Right atrium auricular region (tissue), 2 donors: ENCODE measurements at regions not wholly inside any gene's neighbourhood (a gene's known extent, or its start where the extent isn't known, plus 50 kb on each side); places are given as distances from the start of the nearest gene placed in this dataset.

Source experiments
- DNase-seq: peaks from one replicate; pipeline ENCODE4 v3.0.0-alpha.2; 2019; ENCODE audit warnings: low spot score
- H3K27ac ChIP-seq, 2 donors: fragments of 200-600 bp; sonication (generic); 1 replicate in 1 of 2; 2 replicates in 1 of 2; pipeline ENCODE4 v1.5.1; 2016 to 2019
- H3K27me3 ChIP-seq, 2 donors: fragments of 200-600 bp; sonication (generic); one replicate each; pipeline versions ENCODE4 v1.5.1 to v1.6.0; 2017 to 2019
- H3K36me3 ChIP-seq: fragments of 200-600 bp; sonication (generic); one replicate; pipeline ENCODE4 v1.5.1; 2016
- H3K4me1 ChIP-seq, 2 donors: fragments of 200-600 bp; sonication (generic); one replicate each; pipeline versions ENCODE4 v1.5.1 to v1.6.0; 2017 to 2019
- H3K4me3 ChIP-seq, 2 donors: fragments of 200-600 bp; sonication (generic); 1 replicate in 1 of 2; 2 replicates in 1 of 2; pipeline ENCODE4 v1.5.1; 2017 to 2019; ENCODE audit warnings: mild to moderate bottlenecking in 1 of 2, moderate library complexity in 1 of 2
- H3K9me3 ChIP-seq, 2 donors: fragments of 200-600 bp; sonication (generic); one replicate each; pipeline ENCODE4 v1.5.1; 2019
- CTCF ChIP-seq, 2 donors: fragments of 200-600 bp; sonication (generic); IDR thresholded peaks; one replicate each; pipeline ENCODE4 v1.5.1; 2019; ENCODE audit warnings: antibody characterized with exemption in 2 of 2

DNA sequence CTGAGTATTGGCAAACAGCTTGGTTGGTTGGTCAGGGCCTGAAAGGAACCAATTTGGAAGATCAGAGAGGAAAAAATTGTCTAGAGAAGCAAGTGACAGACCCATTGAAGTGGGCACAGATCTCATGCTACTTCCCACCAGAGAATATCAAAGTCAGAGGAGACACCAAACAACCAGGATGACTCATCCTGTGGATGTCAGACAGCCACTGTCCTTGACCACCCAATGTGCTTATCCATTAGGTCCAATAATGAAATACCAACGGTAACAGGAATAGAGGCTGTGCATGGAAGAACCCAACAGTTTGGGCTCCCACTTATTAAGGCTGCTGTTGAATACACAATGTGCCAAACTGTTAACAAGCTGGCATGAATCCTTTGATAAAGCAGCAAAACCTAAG lies 323.1 kb upstream of the ATP11B start:
- Histone ChIP-seq H3K36me3 (no peaks in the 10 kb centered on the region), H3K27ac (no peak overlapping the region), H3K4me3 (no peak overlapping the region), H3K27me3 (no peaks in the 10 kb centered on the region), H3K9me3 (no peaks in the 10 kb centered on the region), H3K4me1 (no peaks in the 10 kb centered on the region)
- TF ChIP-seq CTCF (IDR thresholded peaks at IDR 0.05): no peak
- no peak for DNase-seq

- no peaks in the 10 kb centered on the region for H3K9me3 ChIP-seq
- no peak overlapping the region for H3K27ac ChIP-seq
- no peaks in the 10 kb centered on the region for H3K36me3 ChIP-seq
- TF ChIP-seq CTCF (IDR thresholded peaks at IDR 0.05): no peak
- no peak for DNase-seq
- no peaks in the 10 kb centered on the region for H3K27me3 ChIP-seq
- H3K4me3 ChIP-seq: no peak overlapping the region
- no peaks in the 10 kb centered on the region for H3K4me1 ChIP-seq
These were observed 320.1 kb upstream of the ATP11B start for GRCh38 chr3:182473191-182473710.

- Histone ChIP-seq H3K27ac (no peak overlapping the region), H3K9me3 (no peaks in the 10 kb centered on the region), H3K27me3 (no peaks in the 10 kb centered on the region), H3K4me1 (no peaks in the 10 kb centered on the region), H3K36me3 (no peaks in the 10 kb centered on the region), H3K4me3 (no peak overlapping the region)
- DNase-seq: no peak
- no peak for TF ChIP-seq CTCF (IDR thresholded peaks at IDR 0.05)
These were observed 314.9 kb upstream of the ATP11B start for GRCh38 chr3:182478369-182478768.

DNA sequence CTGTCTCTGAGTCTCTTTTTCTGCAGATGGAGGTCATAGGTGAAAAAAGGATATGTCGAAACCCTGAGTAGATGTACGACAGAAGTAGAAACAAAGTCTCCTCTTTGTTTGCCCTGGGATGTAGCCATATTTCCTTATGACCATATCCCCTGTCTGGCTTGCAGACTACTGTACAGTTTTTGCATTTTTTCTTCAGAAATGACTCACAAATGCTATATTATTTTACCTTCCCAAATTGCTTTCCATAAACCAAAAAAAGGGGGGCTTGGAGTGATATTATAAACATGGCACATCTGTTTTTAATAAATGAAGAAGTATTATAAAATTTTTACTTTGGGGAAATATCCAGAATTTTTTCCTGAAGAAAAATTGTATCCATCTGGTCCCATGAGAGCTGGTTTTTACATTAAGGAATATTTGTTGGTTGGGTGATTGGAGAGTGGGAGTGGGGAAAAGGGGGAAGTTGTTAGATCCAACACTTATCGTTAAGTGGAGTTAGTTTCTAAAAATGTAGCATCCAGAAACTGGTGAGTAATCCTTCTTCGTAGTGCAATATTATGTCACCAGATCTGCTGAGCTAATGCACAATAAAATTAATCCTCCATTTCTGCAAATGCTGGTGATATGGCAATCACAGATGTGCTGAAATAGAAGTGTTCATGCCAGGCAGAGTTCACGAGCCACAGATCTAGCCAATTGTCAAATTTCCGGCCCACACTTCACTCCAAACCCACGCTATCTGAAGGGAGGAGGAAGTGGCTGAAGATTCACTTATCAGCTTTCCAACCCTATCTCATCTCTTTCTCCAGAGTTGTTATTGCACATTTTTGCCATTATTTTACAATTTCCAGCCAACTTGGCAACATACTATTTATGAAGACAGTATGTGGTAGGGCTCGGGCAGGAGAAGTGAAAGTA lies 313.6 kb upstream of the ATP11B start:
- no peak for DNase-seq
- H3K27ac ChIP-seq: no peak overlapping the region
- H3K4me1 ChIP-seq: no peaks in the 10 kb centered on the region
- no peak overlapping the region for H3K4me3 ChIP-seq
- no peaks in the 10 kb centered on the region for H3K27me3 ChIP-seq
- no peaks in the 10 kb centered on the region for H3K9me3 ChIP-seq
- H3K36me3 ChIP-seq: no peaks in the 10 kb centered on the region
- no peak for TF ChIP-seq CTCF (IDR thresholded peaks at IDR 0.05)

DNA sequence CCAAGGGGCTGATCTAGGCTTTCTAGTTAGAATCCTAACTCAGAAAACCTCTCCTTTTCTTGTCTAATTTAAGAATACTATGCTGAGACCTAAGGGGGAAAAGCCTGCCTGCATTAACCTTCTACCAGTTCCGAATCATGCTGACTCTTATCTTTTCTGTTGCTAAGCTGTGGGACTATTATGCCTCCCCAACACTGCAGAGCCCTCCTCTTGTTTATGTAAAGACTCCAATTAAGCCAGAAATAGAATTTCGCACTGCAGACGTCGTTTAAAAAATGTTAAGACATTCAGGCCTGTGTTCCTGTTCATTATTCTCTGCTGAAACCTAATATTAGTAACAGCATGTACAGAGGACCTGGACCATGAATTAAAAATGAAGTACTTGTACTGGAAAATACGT lies 310.6 kb upstream of the ATP11B start:
- Histone ChIP-seq H3K27ac (no peak overlapping the region), H3K27me3 (no peaks in the 10 kb centered on the region), H3K9me3 (no peaks in the 10 kb centered on the region), H3K4me1 (no peaks in the 10 kb centered on the region), H3K4me3 (no peak overlapping the region), H3K36me3 (no peaks in the 10 kb centered on the region)
- DNase-seq: no peak
- TF ChIP-seq CTCF (IDR thresholded peaks at IDR 0.05): no peak
